ENCODE measurements at regions not wholly inside any gene's neighbourhood (a gene's known extent, or its start where the extent isn't known, plus 50 kb on each side); places are given as distances from the start of the nearest gene placed in this dataset.

- H3K4me1 ChIP-seq (replicated peaks; ENCODE audit: insufficient read depth), result no peaks in the 10 kb centered on the region
- no peak for DNase-seq
- no peaks in the 10 kb centered on the region for H3K9me2 ChIP-seq (ENCODE audit: insufficient read depth)
- no peak overlapping the region for H3K27ac ChIP-seq
- TF ChIP-seq EZH2 (IDR thresholded peaks at IDR 0.05; ENCODE audit: low read depth) (no peak), CTCF (conservative IDR thresholded peaks at IDR 0.05) (no peak)
- intact Hi-C loops (cut with micrococcal nuclease; ENCODE audit: unreplicated experiment), result no loop called here
- H3K27me3 ChIP-seq (ENCODE audit: insufficient read depth, low read depth), result no peaks in the 10 kb centered on the region
- BruUV-seq (replicated peaks), result no TSS peak
- H3K36me3 ChIP-seq (ENCODE audit: low read depth), result no peaks in the 10 kb centered on the region
- no peaks in the 10 kb centered on the region for H3K79me2 ChIP-seq (ENCODE audit: low read depth)
- no peaks in the 10 kb centered on the region for H3F3A ChIP-seq (ENCODE audit: insufficient read depth, low read depth)
- no peak overlapping the region for H3K4me2 ChIP-seq
- CTCF ChIA-PET, result no interaction called here
- no peak overlapping the region for H3K4me3 ChIP-seq
- H4K20me1 ChIP-seq (ENCODE audit: insufficient read depth), result no peaks in the 10 kb centered on the region
- POLR2A ChIA-PET (ENCODE audit: unreplicated experiment), result no interaction called here
- no peaks in the 10 kb centered on the region for H3K9me3 ChIP-seq (ENCODE audit: insufficient read depth, low read depth)
- H2AFZ ChIP-seq, result no peak overlapping the region
Measured at GRCh38 chr1:238537641-238538040, 646.9 kb upstream of the ZP4 start.

- no peak overlapping the region for H3K4me3 ChIP-seq
- no peaks in the 10 kb centered on the region for H4K20me1 ChIP-seq (ENCODE audit: insufficient read depth)
- H3K4me2 ChIP-seq, result no peak overlapping the region
- no peaks in the 10 kb centered on the region for H3F3A ChIP-seq (ENCODE audit: insufficient read depth, low read depth)
- no peaks in the 10 kb centered on the region for H3K9me2 ChIP-seq (ENCODE audit: insufficient read depth)
- H3K27ac ChIP-seq, result no peak overlapping the region
- intact Hi-C loops (cut with micrococcal nuclease; ENCODE audit: unreplicated experiment), result no loop called here
- H3K9me3 ChIP-seq (ENCODE audit: insufficient read depth, low read depth), result no peaks in the 10 kb centered on the region
- no peak for DNase-seq
- BruUV-seq (replicated peaks), result no TSS peak
- no peaks in the 10 kb centered on the region for H3K4me1 ChIP-seq (replicated peaks; ENCODE audit: insufficient read depth)
- ChIA-PET POLR2A (ENCODE audit: unreplicated experiment) (no interaction called here), CTCF (no interaction called here)
- H3K79me2 ChIP-seq (ENCODE audit: low read depth), result no peaks in the 10 kb centered on the region
- TF ChIP-seq EZH2 (IDR thresholded peaks at IDR 0.05; ENCODE audit: low read depth) (no peak), CTCF (conservative IDR thresholded peaks at IDR 0.05) (no peak)
- H2AFZ ChIP-seq, result no peak overlapping the region
- H3K27me3 ChIP-seq (ENCODE audit: insufficient read depth, low read depth), result no peaks in the 10 kb centered on the region
- no peaks in the 10 kb centered on the region for H3K36me3 ChIP-seq (ENCODE audit: low read depth)
Measured at GRCh38 chr1:238530209-238530851, 639.6 kb upstream of the ZP4 start.

GRCh38 chr1:238517711-238518110 lies 627.0 kb upstream of the ZP4 start:
- Histone ChIP-seq H3K4me1 (replicated peaks; ENCODE audit: insufficient read depth) (no peaks in the 10 kb centered on the region), H3K27me3 (ENCODE audit: insufficient read depth, low read depth) (no peaks in the 10 kb centered on the region), H3K4me2 (no peak overlapping the region), H3K79me2 (ENCODE audit: low read depth) (no peaks in the 10 kb centered on the region), H2AFZ (no peak overlapping the region), H3K9me3 (ENCODE audit: insufficient read depth, low read depth) (no peaks in the 10 kb centered on the region), H3F3A (ENCODE audit: insufficient read depth, low read depth) (no peaks in the 10 kb centered on the region), H3K9me2 (ENCODE audit: insufficient read depth) (no peaks in the 10 kb centered on the region; the same call in 1 of the 2 replicates), H4K20me1 (ENCODE audit: insufficient read depth) (no peaks in the 10 kb centered on the region), H3K36me3 (ENCODE audit: low read depth) (no peaks in the 10 kb centered on the region), H3K27ac (no peak overlapping the region), H3K4me3 (no peak overlapping the region)
- BruUV-seq (replicated peaks), result no TSS peak
- no peak for DNase-seq
- intact Hi-C loops (cut with micrococcal nuclease; ENCODE audit: unreplicated experiment), result no loop called here
- ChIA-PET CTCF (no interaction called here), POLR2A (ENCODE audit: unreplicated experiment) (no interaction called here)
- TF ChIP-seq CTCF (conservative IDR thresholded peaks at IDR 0.05) (no peak), EZH2 (IDR thresholded peaks at IDR 0.05; ENCODE audit: low read depth) (no peak)
